HG02798 (cell line): ENCODE measurements at regions not wholly inside any gene's neighbourhood (a gene's known extent, or its start where the extent isn't known, plus 50 kb on each side); places are given as distances from the start of the nearest gene placed in this dataset.

Experiments
- ATAC-seq: cut with Tn5 transposase; IDR thresholded peaks from one replicate; pipeline ENCODE4 v1.9.1; 2021; ENCODE audit warnings: mild to moderate bottlenecking; ENCODE audit not compliant: unreplicated experiment, poor library complexity

GRCh38 chr12:27907766-27908165, 64.8 kb downstream of the PTHLH start:
- no peak for ATAC-seq

GRCh38 chr12:27906658-27907473, 65.7 kb downstream of the PTHLH start:
- no peak for ATAC-seq

DNA sequence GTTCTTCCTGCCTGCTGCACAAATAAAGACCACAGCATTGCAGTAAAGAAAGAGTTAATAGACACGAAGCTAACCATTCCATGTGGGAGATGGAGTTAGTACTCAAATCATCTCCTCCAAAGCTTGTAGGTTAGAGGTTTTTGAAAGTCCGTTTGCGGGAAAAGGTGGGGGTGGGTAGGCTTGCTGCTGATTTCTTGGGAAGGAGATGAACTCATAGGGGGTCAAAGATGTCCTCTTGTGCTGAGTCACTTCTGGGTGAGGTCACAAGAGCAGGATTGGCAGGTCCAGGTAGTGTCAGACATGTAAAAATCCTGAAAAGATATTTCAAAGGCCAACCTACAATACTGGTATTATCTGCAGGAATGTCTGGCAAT, 66.4 kb downstream of the PTHLH start:
- ATAC-seq = no peak

- ATAC-seq = no peak
Measured at GRCh38 chr12:27905285-27906126, 67.0 kb downstream of the PTHLH start.

- ATAC-seq = no peak
Measured at GRCh38 chr12:27902651-27903050, 69.9 kb downstream of the PTHLH start.

- no peak for ATAC-seq
Measured at GRCh38 chr12:27901959-27902358, 70.6 kb downstream of the PTHLH start.

DNA sequence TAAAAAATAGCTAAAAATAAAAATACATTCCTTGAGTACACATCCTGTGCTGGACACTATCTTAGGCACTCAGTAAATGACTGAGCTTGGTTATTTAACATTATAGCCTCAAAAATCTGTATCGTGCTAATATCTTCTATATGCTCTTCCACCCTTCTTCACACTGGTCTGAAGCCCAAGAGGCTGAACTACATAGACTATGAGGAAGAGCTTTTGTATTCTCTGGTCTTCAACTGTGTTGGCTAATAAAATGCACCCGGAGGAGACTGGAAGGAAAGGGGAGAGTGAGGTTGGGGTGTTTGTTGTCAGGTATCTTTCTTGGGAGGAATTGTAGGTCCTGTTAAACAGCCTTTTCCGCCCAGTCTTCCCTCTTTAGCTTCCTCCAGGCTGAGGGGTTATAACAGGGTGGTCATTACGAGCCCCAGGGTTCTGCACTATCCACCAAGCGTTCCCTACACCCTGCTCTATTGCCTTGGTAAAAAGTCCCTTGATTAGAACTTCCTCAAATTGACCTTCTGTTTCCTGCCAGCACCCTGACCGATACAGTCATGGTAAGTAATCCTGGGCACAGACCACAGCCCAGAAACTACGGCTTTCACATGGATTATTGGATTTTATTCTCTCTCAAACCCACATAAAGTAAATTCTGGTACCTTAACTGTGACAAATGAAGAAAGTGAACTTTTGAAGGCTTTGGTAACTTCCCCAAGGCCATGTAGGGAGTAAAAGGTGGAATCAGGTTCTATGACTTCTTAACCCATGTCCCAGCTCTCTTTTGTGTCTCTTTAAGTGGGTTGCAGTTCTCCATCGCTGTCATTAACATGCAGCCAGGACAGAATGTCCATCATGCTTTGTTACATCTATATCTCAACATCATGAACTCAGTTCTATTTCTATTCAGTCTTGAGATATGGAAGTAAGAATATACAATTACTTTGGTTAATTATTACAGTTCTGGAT, 71.3 kb downstream of the PTHLH start:
- no peak for ATAC-seq

DNA sequence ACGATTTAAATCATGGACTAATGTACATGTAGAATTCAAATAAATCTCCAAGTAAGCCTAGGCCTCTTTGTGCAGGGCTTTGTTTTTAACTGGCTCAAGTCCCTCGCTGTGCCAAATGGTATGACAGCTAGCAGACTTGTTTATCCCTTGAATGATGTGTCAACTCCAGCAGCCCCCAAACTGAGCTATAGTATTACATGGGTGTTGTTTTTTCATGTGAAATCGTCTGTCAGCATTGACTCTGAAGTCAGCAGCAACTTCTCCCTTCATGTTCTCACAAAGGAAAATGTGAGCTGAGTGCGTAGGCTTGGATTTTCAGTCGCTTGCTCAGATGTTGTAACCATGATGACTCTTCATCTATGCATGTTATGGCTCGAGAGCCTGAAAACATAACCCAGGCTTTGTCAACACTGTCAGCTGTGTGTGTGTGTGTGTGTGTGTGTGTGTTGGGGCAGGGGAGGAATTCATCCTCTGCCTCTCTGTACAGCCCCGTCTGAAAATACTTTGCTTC, 73.3 kb downstream of the PTHLH start:
- ATAC-seq = no peak

- no peak for ATAC-seq
Measured at GRCh38 chr12:27898022-27898421, 74.5 kb downstream of the PTHLH start.

- no peak for ATAC-seq
Measured at GRCh38 chr12:27896419-27896990, 76.0 kb downstream of the PTHLH start.

GRCh38 chr12:27894309-27894708, 78.2 kb downstream of the PTHLH start:
- ATAC-seq = no peak

DNA sequence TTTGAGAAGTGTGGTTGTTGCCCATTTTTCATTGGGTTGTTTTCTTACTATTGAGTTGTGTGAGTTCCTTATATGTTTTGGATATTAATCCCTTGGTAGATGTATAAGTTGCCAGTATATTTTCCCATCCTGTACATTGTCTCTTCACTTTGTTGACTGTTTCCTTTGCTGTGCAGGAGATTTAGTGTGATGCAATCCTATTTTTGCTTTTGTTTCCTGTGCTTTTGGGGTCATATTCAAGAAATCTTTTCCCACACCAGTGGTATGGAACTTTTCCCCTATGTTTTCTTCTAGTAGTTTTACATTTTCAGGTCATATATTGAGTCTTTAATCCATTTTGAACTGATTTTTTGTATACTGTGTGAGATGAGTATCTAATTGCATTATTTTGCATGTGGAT, 92.8 kb downstream of the PTHLH start:
- no peak for ATAC-seq

- no peak for ATAC-seq
Measured at GRCh38 chr12:27875677-27876076, 95.6 kb upstream of the MANSC4 start.

- ATAC-seq = no peak
Measured at GRCh38 chr12:27873010-27873409, 93.0 kb upstream of the MANSC4 start.

GRCh38 chr12:27871946-27872345, 91.9 kb upstream of the MANSC4 start:
- ATAC-seq = no peak

DNA sequence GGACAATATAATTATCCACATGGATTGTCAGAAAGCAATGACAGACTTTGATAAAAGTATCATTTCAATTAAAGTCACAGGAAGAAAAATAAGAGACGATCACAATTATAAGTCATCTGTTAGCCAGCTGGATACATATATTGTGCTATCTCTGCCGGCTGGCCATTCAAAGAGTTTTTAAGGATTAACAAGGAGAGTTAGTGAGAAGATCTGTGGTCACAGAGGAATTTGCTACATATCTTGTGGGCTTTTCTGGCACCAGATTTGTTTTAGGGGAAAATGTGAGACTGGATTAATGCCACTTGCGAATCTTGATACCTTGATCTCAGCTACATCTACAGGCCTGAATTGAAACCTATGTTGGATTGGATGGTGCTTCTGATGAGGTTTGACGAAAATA, 90.9 kb upstream of the MANSC4 start:
- no peak for ATAC-seq

DNA sequence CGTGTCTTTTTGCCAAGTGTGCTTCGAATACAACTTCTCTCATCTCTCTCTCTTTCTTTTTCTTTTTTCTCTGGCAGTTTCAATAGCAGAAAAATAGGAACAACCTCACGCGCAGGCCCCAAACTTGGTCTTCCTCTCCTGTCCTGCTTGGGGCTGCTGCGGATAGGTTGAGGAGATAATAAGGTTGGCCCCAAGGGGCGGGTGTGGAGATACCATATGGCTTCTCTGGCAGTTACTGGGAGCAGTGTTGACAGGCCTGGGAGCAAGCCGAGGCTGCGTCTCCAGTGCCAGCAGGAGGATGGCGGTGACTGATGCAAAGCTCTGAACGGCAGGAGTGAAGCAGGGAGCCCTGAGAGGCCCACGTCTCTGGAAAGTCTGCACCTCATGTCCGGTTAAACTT, 89.5 kb upstream of the MANSC4 start:
- ATAC-seq = no peak

DNA sequence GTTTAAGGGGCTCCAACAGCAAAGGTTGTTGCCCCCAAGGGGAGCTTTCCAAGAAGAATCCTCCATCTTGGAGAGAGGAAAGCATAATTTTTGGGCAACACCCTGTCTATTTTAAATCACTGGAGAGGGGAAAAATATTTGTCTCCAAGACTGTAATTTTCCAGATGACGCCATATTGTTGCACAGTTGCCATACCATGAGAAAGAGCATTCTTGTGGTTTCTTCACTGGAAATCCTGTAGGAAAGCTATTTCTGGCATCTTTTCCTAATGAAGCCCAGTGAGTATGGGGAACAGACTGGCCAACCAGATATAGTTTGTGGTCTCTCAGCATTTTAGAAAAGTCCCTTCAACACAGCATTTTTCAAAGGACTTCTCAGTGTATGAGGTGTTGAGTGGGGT, 88.1 kb upstream of the MANSC4 start:
- no peak for ATAC-seq

DNA sequence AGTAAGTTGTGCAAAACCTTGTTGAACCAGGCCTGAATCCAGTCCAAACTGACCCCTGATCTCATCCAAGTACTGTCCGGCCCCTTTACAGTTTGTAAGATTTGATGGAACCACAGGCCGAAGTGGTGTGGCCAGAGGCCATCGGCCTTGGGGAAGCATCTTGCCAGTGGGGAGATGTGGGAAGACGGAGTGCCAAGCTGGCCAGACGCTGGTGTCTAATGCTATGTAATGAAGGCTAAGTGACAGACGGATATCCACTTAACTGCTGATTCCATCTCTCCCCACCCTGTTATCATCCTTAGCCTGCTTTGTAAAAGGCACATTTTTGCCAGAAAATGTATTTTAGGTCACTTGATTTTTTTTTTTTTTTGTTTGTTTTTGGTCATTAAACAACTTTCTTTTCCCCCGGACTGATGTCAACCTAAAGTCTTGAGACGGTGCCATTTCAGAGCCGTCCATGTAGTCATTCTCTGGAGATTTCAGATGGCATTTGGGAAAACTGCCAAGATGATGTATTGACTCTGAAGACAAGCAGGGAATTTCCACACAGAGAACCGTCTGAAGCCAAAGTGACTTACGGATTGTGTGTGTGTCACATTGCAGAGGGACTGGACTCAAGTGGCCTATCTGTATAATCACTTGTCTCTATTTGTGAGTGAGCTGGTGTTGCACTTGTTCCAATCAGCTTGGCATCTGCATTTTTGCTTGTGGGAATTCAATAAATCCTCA, 86.5 kb upstream of the MANSC4 start:
- no peak for ATAC-seq
